Naive B cell (primary cell): ENCODE measurements at regions not wholly inside any gene's neighbourhood (a gene's known extent, or its start where the extent isn't known, plus 50 kb on each side); places are given as distances from the start of the nearest gene placed in this dataset.

Experiments
- ATAC-seq, 2 donors: fragments of 150-1000 bp; cut with Tn5 transposase; 2 replicates each; pipeline ENCODE4 v1.10.0; 2021; ENCODE audit warnings: low read depth in 2 of 2, mild to moderate bottlenecking in 2 of 2, moderate library complexity in 2 of 2
- DNase-seq: peaks from one replicate; pipeline ENCODE4 v3.0.0; 2022
- H3K27ac Mint-ChIP-seq, 6 donors: one replicate each; pipeline ENCODE4 v1.8.0; 2020 to 2022; ENCODE audit warnings: mild to moderate bottlenecking in 6 of 6, mixed read lengths in 6 of 6, moderate library complexity in 5 of 6, inconsistent platforms in 2 of 6
- H3K27me3 Mint-ChIP-seq, 3 donors: one replicate each; pipeline ENCODE4 v1.8.0; 2021 to 2022; ENCODE audit warnings: mixed read lengths in 3 of 3, mild to moderate bottlenecking in 1 of 3
- H3K36me3 Mint-ChIP-seq, 2 donors: one replicate each; pipeline ENCODE4 v1.8.0; 2020 to 2022; ENCODE audit warnings: mixed read lengths in 2 of 2, inconsistent platforms in 1 of 2, mild to moderate bottlenecking in 1 of 2
- H3K4me1 Mint-ChIP-seq, 3 donors: one replicate each; pipeline ENCODE4 v1.8.0; 2020 to 2022; ENCODE audit warnings: mixed read lengths in 3 of 3, inconsistent platforms in 1 of 3, mild to moderate bottlenecking in 1 of 3, moderate library complexity in 1 of 3
- H3K4me3 Mint-ChIP-seq, 8 donors: one replicate each; pipeline ENCODE4 v1.8.0; 2020 to 2022; ENCODE audit warnings: mild to moderate bottlenecking in 8 of 8, mixed read lengths in 8 of 8, moderate library complexity in 8 of 8, inconsistent platforms in 2 of 8
- H3K9me3 Mint-ChIP-seq, 7 donors: one replicate each; pipeline ENCODE4 v1.8.0; 2020 to 2022; ENCODE audit warnings: mixed read lengths in 7 of 7, mild to moderate bottlenecking in 5 of 7, inconsistent platforms in 2 of 7, moderate library complexity in 1 of 7

DNA sequence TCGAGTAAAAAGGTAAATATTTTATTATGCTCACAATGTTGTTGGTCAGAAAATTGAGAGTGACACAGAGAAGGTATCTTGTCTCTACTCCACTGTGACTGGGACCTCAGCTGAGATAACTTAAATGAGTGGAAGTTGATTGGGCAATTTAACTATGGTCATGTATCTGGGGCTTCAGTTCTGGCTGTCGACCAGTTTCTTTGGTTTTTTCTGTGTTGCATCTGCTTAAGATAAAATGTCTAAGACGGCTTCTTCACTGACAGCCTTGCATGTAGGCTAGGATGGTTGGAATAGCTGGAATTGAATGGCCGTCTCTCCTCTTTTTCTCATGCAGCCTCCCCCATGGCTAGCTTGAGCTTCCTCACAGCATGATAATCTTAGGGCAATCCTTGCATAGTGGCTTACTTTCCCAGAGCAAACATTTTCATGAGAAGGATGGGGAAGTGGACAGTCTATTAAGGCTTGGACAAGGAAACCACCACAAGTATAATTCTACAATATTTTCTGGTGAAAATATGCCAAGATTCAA, 433.7 kb downstream of the KIF2B start:
- Mint-ChIP-seq H3K27ac (no peak overlapping the region), H3K9me3 (peaks cover 0 to 10% (median 5%) of the 10 kb centered on the region in 7 donors), H3K27me3 (no peaks in the 10 kb centered on the region), H3K36me3 (no peaks in the 10 kb centered on the region), H3K4me1 (no peaks in the 10 kb centered on the region), H3K4me3 (no peak overlapping the region)
- no peak for ATAC-seq
- DNase-seq, result no peak

GRCh38 chr17:54257440-54257839, 434.7 kb downstream of the KIF2B start:
- Mint-ChIP-seq H3K27ac (no peak overlapping the region), H3K36me3 (no peaks in the 10 kb centered on the region)

DNA sequence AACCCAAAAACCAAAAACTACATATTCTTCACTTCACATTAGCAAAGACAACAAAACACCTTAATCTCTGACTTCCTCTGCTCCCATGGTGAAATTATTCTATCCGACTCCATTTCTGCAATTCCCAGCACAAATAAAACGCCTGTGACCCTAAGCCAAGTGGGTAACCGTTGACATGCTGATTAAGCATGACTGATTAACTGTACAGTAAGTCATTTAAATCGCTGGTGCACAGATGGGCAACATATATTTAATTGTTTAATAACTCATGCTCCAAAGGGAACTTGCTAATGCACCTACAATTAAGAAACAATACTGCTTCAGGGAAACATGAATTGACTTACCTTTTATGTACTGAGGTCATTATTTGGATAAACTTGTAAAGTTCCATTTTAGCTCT, 436.7 kb downstream of the KIF2B start:
- no peak overlapping the region for H3K27ac Mint-ChIP-seq

More at GRCh38 chr17:54257440-54257839, 434.7 kb downstream of the KIF2B start:
- Mint-ChIP-seq H3K4me3 (no peak overlapping the region), H3K9me3 (peaks cover 2 to 14% (median 7%) of the 10 kb centered on the region in 7 donors), H3K27me3 (no peaks in the 10 kb centered on the region), H3K4me1 (no peaks in the 10 kb centered on the region)
- ATAC-seq (no peak), DNase-seq (no peak)

GRCh38 chr17:54261465-54261864, 438.7 kb downstream of the KIF2B start:
- Mint-ChIP-seq H3K9me3 (peaks cover 9 to 37% (median 16%) of the 10 kb centered on the region in 7 donors), H3K4me1 (no peaks in the 10 kb centered on the region), H3K27ac (no peak overlapping the region), H3K27me3 (no peaks in the 10 kb centered on the region), H3K4me3 (peak overlapping the region in 1 of 8 donors; percentile 48), H3K36me3 (no peaks in the 10 kb centered on the region)
- DNase-seq (no peak), ATAC-seq (no peak)

More for the DNA sequence above, 436.7 kb downstream of the KIF2B start:
- Mint-ChIP-seq H3K36me3 (no peaks in the 10 kb centered on the region), H3K4me3 (no peak overlapping the region), H3K9me3 (peaks cover 2 to 32% (median 15%) of the 10 kb centered on the region in 7 donors), H3K27me3 (no peaks in the 10 kb centered on the region), H3K4me1 (no peaks in the 10 kb centered on the region)
- DNase-seq (no peak), ATAC-seq (no peak)

GRCh38 chr17:54269881-54270280, 447.2 kb downstream of the KIF2B start:
- DNase-seq (no peak), ATAC-seq (no peak)
- Mint-ChIP-seq H3K9me3 (peaks cover 4 to 21% (median 11%) of the 10 kb centered on the region in 7 donors), H3K4me3 (no peak overlapping the region), H3K27ac (no peak overlapping the region), H3K4me1 (no peaks in the 10 kb centered on the region), H3K36me3 (no peaks in the 10 kb centered on the region), H3K27me3 (no peaks in the 10 kb centered on the region)

GRCh38 chr17:54270499-54270898, 447.8 kb downstream of the KIF2B start:
- Mint-ChIP-seq H3K27ac (no peak overlapping the region), H3K9me3 (peaks cover 4 to 18% (median 10%) of the 10 kb centered on the region in 7 donors), H3K27me3 (no peaks in the 10 kb centered on the region), H3K36me3 (no peaks in the 10 kb centered on the region), H3K4me3 (no peak overlapping the region), H3K4me1 (no peaks in the 10 kb centered on the region)
- no peak for DNase-seq
- no peak for ATAC-seq

GRCh38 chr17:54277868-54278267, 455.1 kb downstream of the KIF2B start:
- Mint-ChIP-seq H3K4me1 (no peaks in the 10 kb centered on the region), H3K27me3 (no peaks in the 10 kb centered on the region), H3K9me3 (peaks cover 1 to 9% (median 4%) of the 10 kb centered on the region in 7 donors), H3K4me3 (no peak overlapping the region), H3K27ac (no peak overlapping the region), H3K36me3 (no peaks in the 10 kb centered on the region)
- ATAC-seq (no peak), DNase-seq (no peak)

DNA sequence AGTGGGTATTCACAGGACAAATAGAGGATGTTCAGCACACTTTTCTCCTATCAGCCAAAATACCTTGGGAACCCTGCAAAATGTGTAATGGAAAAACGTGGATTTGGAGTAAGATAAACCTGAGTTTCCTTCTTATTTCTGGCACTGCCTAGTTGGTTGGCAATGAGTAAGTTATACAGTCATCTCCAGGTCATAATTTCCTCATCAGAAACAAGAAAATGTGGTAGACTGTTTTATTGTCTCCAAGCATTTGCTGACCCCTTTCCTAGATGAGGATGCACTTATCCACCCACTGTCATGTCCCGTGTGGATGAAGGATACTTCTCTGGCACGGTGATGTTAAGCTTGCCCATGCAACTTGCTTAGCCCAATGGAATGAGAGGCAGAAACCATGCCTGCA, 458.0 kb downstream of the KIF2B start:
- no peak for ATAC-seq
- Mint-ChIP-seq H3K4me3 (no peak overlapping the region), H3K4me1 (no peaks in the 10 kb centered on the region), H3K9me3 (peaks cover 0 to 11% (median 3%) of the 10 kb centered on the region in 7 donors), H3K27ac (no peak overlapping the region), H3K36me3 (no peaks in the 10 kb centered on the region), H3K27me3 (no peaks in the 10 kb centered on the region)
- DNase-seq, result no peak

- H3K9me3 Mint-ChIP-seq, result peaks cover 0 to 10% (median 3%) of the 10 kb centered on the region in 7 donors
- no peak for DNase-seq
- H3K36me3 Mint-ChIP-seq, result no peaks in the 10 kb centered on the region
- H3K4me3 Mint-ChIP-seq, result no peak overlapping the region
- peak overlapping the region in 2 of 6 donors; percentile 2 to 21 for H3K27ac Mint-ChIP-seq
- H3K4me1 Mint-ChIP-seq, result no peaks in the 10 kb centered on the region
- H3K27me3 Mint-ChIP-seq, result no peaks in the 10 kb centered on the region
- no peak for ATAC-seq
Measured at GRCh38 chr17:54282886-54283285, 460.2 kb downstream of the KIF2B start.

GRCh38 chr17:54307351-54307750, 484.6 kb downstream of the KIF2B start:
- Mint-ChIP-seq H3K4me1 (no peaks in the 10 kb centered on the region), H3K4me3 (no peak overlapping the region), H3K27me3 (no peaks in the 10 kb centered on the region), H3K9me3 (peaks cover 0 to 3% (median 0%) of the 10 kb centered on the region in 7 donors), H3K36me3 (no peaks in the 10 kb centered on the region), H3K27ac (no peak overlapping the region)
- DNase-seq (no peak), ATAC-seq (no peak)

GRCh38 chr17:54324813-54325212, 502.1 kb downstream of the KIF2B start:
- Mint-ChIP-seq H3K4me1 (no peaks in the 10 kb centered on the region), H3K4me3 (no peak overlapping the region), H3K27ac (no peak overlapping the region), H3K9me3 (peaks cover 8 to 51% (median 24%) of the 10 kb centered on the region in 7 donors), H3K27me3 (no peaks in the 10 kb centered on the region), H3K36me3 (no peaks in the 10 kb centered on the region)
- ATAC-seq (no peak), DNase-seq (no peak)

DNA sequence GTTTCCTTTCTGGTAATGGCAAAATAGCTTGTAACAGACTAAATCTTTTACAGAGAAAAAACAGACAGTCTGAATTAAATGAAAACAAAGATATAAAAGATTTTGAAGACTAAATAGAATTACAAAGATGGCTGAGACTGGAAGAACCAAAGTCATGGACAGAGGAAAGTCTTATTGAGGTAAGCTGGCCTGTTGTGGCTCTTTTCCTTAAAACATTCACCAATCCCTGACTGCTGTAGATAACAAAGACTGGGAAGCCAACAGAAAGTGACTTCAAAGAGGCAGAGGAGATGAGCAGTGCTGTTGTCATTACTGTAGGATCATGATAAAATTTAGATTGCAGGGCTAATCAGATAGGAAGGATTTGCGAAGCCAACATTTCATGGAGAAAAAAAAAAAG, 517.0 kb downstream of the KIF2B start:
- Mint-ChIP-seq H3K27me3 (no peaks in the 10 kb centered on the region), H3K27ac (no peak overlapping the region), H3K9me3 (peaks cover 0 to 14% (median 4%) of the 10 kb centered on the region in 7 donors), H3K4me1 (no peaks in the 10 kb centered on the region), H3K36me3 (no peaks in the 10 kb centered on the region), H3K4me3 (no peak overlapping the region)
- DNase-seq, result no peak
- ATAC-seq, result no peak

DNA sequence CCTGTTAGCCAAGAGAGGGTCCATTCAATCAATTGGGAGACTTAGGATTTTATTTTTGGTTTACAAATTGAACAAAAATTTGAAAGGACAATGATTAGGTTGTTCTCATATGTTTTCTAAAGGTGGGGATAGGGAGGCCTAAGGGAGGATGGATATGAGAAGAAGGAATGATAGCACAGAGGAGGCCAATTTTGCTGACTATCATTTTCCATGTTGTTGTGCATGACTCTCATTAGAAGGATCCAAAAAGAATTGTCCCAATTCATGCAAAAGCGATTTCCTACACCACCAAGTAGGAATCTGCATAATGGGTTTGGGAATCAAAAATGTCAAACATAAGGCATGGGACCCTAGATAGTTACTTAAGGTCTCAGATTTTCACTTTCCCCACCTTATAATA, 524.8 kb downstream of the KIF2B start:
- H3K27ac Mint-ChIP-seq, result no peak overlapping the region
- no peak for DNase-seq
- no peak overlapping the region for H3K4me3 Mint-ChIP-seq
- no peak for ATAC-seq
- H3K27me3 Mint-ChIP-seq, result no peaks in the 10 kb centered on the region
- peaks cover 0 to 5% (median 4%) of the 10 kb centered on the region in 7 donors for H3K9me3 Mint-ChIP-seq
- H3K4me1 Mint-ChIP-seq, result no peaks in the 10 kb centered on the region
- no peaks in the 10 kb centered on the region for H3K36me3 Mint-ChIP-seq

- H3K4me3 Mint-ChIP-seq, result no peak overlapping the region
- H3K27ac Mint-ChIP-seq, result no peak overlapping the region
- H3K4me1 Mint-ChIP-seq, result no peaks in the 10 kb centered on the region
- DNase-seq, result no peak
- ATAC-seq, result no peak
- H3K27me3 Mint-ChIP-seq, result no peaks in the 10 kb centered on the region
- H3K9me3 Mint-ChIP-seq, result peaks cover 0 to 5% (median 4%) of the 10 kb centered on the region in 7 donors
- no peaks in the 10 kb centered on the region for H3K36me3 Mint-ChIP-seq
Measured at GRCh38 chr17:54348234-54348633, 525.5 kb downstream of the KIF2B start.
